ENCODE measurements at regions not wholly inside any gene's neighbourhood (a gene's known extent, or its start where the extent isn't known, plus 50 kb on each side); places are given as distances from the start of the nearest gene placed in this dataset.

DNA sequence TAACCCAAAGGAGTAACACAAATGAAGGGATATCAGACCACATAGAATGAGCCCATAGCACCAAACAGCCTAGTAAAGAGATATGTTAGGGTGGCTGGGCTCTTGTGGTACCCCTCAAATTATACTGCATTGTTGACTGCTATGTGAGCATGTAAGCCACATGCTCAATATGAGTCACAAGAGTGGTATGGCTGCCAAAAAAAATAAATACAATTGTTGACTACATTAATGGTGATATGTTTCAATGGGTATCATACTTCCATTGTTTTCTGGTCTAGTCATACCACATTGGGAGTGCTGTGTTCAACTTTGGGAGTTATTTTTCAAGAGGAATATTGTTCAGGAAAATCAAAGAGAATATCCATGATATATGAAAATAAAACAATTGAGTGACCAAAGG, 162.4 kb upstream of the PIK3R1 start:
- TF ChIP-seq, protein P1, sequence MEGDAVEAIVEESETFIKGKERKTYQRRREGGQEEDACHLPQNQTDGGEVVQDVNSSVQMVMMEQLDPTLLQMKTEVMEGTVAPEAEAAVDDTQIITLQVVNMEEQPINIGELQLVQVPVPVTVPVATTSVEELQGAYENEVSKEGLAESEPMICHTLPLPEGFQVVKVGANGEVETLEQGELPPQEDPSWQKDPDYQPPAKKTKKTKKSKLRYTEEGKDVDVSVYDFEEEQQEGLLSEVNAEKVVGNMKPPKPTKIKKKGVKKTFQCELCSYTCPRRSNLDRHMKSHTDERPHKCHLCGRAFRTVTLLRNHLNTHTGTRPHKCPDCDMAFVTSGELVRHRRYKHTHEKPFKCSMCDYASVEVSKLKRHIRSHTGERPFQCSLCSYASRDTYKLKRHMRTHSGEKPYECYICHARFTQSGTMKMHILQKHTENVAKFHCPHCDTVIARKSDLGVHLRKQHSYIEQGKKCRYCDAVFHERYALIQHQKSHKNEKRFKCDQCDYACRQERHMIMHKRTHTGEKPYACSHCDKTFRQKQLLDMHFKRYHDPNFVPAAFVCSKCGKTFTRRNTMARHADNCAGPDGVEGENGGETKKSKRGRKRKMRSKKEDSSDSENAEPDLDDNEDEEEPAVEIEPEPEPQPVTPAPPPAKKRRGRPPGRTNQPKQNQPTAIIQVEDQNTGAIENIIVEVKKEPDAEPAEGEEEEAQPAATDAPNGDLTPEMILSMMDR (IDR thresholded peaks at IDR 0.05; ENCODE audit: low read depth, low read length, missing input control) = no peak
- TF ChIP-seq TAF1 (conservative IDR thresholded peaks at IDR 0.05) = no peak
- no peak for TF ChIP-seq YY1 (IDR thresholded peaks at IDR 0.05)
- TF ChIP-seq, protein P2, sequence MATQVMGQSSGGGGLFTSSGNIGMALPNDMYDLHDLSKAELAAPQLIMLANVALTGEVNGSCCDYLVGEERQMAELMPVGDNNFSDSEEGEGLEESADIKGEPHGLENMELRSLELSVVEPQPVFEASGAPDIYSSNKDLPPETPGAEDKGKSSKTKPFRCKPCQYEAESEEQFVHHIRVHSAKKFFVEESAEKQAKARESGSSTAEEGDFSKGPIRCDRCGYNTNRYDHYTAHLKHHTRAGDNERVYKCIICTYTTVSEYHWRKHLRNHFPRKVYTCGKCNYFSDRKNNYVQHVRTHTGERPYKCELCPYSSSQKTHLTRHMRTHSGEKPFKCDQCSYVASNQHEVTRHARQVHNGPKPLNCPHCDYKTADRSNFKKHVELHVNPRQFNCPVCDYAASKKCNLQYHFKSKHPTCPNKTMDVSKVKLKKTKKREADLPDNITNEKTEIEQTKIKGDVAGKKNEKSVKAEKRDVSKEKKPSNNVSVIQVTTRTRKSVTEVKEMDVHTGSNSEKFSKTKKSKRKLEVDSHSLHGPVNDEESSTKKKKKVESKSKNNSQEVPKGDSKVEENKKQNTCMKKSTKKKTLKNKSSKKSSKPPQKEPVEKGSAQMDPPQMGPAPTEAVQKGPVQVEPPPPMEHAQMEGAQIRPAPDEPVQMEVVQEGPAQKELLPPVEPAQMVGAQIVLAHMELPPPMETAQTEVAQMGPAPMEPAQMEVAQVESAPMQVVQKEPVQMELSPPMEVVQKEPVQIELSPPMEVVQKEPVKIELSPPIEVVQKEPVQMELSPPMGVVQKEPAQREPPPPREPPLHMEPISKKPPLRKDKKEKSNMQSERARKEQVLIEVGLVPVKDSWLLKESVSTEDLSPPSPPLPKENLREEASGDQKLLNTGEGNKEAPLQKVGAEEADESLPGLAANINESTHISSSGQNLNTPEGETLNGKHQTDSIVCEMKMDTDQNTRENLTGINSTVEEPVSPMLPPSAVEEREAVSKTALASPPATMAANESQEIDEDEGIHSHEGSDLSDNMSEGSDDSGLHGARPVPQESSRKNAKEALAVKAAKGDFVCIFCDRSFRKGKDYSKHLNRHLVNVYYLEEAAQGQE (IDR thresholded peaks at IDR 0.05) = no peak
- TF ChIP-seq SP1 (IDR thresholded peaks at IDR 0.05) = no peak
- TF ChIP-seq, protein P3, sequence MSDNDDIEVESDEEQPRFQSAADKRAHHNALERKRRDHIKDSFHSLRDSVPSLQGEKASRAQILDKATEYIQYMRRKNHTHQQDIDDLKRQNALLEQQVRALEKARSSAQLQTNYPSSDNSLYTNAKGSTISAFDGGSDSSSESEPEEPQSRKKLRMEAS (IDR thresholded peaks at IDR 0.05) = no peak
- TF ChIP-seq FOXA1 (IDR thresholded peaks at IDR 0.05) = no peak
- TF ChIP-seq EGR1 (IDR thresholded peaks at IDR 0.05; ENCODE audit: low read depth in 2 of 2) = no peak
- no peak for TF ChIP-seq JUND (IDR thresholded peaks at IDR 0.05)
- TF ChIP-seq, protein P4, sequence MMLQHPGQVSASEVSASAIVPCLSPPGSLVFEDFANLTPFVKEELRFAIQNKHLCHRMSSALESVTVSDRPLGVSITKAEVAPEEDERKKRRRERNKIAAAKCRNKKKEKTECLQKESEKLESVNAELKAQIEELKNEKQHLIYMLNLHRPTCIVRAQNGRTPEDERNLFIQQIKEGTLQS (IDR thresholded peaks at IDR 0.05) = no peak
- TF ChIP-seq, protein P5, sequence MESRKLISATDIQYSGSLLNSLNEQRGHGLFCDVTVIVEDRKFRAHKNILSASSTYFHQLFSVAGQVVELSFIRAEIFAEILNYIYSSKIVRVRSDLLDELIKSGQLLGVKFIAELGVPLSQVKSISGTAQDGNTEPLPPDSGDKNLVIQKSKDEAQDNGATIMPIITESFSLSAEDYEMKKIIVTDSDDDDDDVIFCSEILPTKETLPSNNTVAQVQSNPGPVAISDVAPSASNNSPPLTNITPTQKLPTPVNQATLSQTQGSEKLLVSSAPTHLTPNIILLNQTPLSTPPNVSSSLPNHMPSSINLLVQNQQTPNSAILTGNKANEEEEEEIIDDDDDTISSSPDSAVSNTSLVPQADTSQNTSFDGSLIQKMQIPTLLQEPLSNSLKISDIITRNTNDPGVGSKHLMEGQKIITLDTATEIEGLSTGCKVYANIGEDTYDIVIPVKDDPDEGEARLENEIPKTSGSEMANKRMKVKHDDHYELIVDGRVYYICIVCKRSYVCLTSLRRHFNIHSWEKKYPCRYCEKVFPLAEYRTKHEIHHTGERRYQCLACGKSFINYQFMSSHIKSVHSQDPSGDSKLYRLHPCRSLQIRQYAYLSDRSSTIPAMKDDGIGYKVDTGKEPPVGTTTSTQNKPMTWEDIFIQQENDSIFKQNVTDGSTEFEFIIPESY (IDR thresholded peaks at IDR 0.05) = no peak
- no peak for TF ChIP-seq GABPA (IDR thresholded peaks at IDR 0.05 in 1 of 2, conservative IDR thresholded peaks at IDR 0.05 in 1 of 2)

Data from liver (tissue), 3 donors.